GM12878 (cell line): ENCODE measurements at regions not wholly inside any gene's neighbourhood (a gene's known extent, or its start where the extent isn't known, plus 50 kb on each side); places are given as distances from the start of the nearest gene placed in this dataset.

Source experiments
- ATAC-seq: fragments of 200-7000 bp; cut with Tn5 transposase; 3 replicates; pipeline ENCODE4 v1.9.1; 2020; ENCODE audit warnings: mild to moderate bottlenecking, moderate library complexity
- BruUV-seq: library from RNA; stranded (reverse); fragments of 400-500 nt; replicated peaks from 2 replicates; lab custom pipeline; 2021; lab: Mats Ljungman, UMichigan
- CTCF ChIA-PET: fragments of 300-600 bp; sonication (Branson Sonifier 250); formaldehyde crosslinking; extraction: SDS; loops from one replicate; lab custom pipeline; 2021; ENCODE audit warnings: inconsistent platforms; lab: Yijun Ruan, JAX
- POLR2A ChIA-PET: fragments of 350-600 bp; formaldehyde crosslinking; extraction: SDS; loops from one replicate; lab custom pipeline; 2021; ENCODE audit warnings: inconsistent platforms; lab: Charles Lee
- RAD21 ChIA-PET: fragments of 300-600 bp; sonication (Branson Sonifier 250); formaldehyde crosslinking; loops from one replicate; lab custom pipeline; 2023; ENCODE audit warnings: antibody characterized with exemption; ENCODE audit not compliant: unreplicated experiment; lab: Charles Lee
- SMC1A ChIA-PET: fragments of 300-600 bp; sonication (Branson Sonifier 250); formaldehyde crosslinking; loops from one replicate; lab custom pipeline; 2023; ENCODE audit not compliant: unreplicated experiment, uncharacterized antibody; lab: Charles Lee
- DNase-seq: peaks from one replicate; pipeline ENCODE4 v3.0.0-alpha.2; 2011; ENCODE audit warnings: low read depth, low spot score
- FAIRE-seq: peaks from 3 replicates; lab custom pipeline; 2011; peaks lifted over from hg19 to GRCh38; lab: Jason Lieb, UNC
- H2AFZ ChIP-seq: 2 replicates; pipeline ENCODE4 v1.6.0; 2011; ENCODE audit warnings: low read depth, low read length, control low read depth; ENCODE audit not compliant: control insufficient read depth
- H3K27ac ChIP-seq: 2 replicates; pipeline ENCODE4 v1.5.1; 2011; ENCODE audit warnings: control low read depth; ENCODE audit not compliant: control insufficient read depth, insufficient read depth
- H3K27me3 ChIP-seq, 2 experiments: replicated peaks in 1 of 2; 2 replicates each; pipeline versions ENCODE4 v1.6.0 to v1.6.1; 2011; ENCODE audit warnings: low read length in 1 of 2; ENCODE audit not compliant: control insufficient read depth in 2 of 2, insufficient read depth in 2 of 2
- H3K36me3 ChIP-seq, 2 experiments: 2 replicates each; pipeline ENCODE4 v1.5.1; 2011; ENCODE audit warnings: low read length in 1 of 2; ENCODE audit not compliant: control insufficient read depth in 2 of 2, insufficient read depth in 2 of 2
- H3K4me1 ChIP-seq: 2 replicates; pipeline ENCODE4 v1.6.1; 2011; ENCODE audit warnings: mild to moderate bottlenecking, low read length, moderate library complexity, mixed read lengths; ENCODE audit not compliant: control insufficient read depth, insufficient read depth
- H3K4me2 ChIP-seq: 2 replicates; pipeline ENCODE4 v1.6.0; 2011; ENCODE audit warnings: control low read depth; ENCODE audit not compliant: control insufficient read depth, insufficient read depth
- H3K4me3 ChIP-seq: fragments of 200-600 bp; sonication (generic); 2 replicates; pipeline ENCODE4 v1.5.1; 2016
- H3K79me2 ChIP-seq: 2 replicates; pipeline ENCODE4 v1.6.0; 2011; ENCODE audit warnings: low read length; ENCODE audit not compliant: control insufficient read depth, insufficient read depth
- H3K9ac ChIP-seq: 2 replicates; pipeline ENCODE4 v1.8.0; 2011; ENCODE audit warnings: low read length, control low read depth, mixed read lengths; ENCODE audit not compliant: control insufficient read depth, insufficient read depth
- H3K9me3 ChIP-seq: replicated peaks from 3 replicates; pipeline ENCODE4 v1.5.1; 2011; ENCODE audit warnings: mild to moderate bottlenecking, low read length; ENCODE audit not compliant: control insufficient read depth, insufficient read depth
- H4K20me1 ChIP-seq: 2 replicates; pipeline ENCODE4 v1.6.0; 2011; ENCODE audit not compliant: control insufficient read depth, insufficient read depth
- GABPA ChIP-seq: IDR thresholded peaks from 2 replicates; pipeline ENCODE4 v1.6.1; 2014; ENCODE audit warnings: antibody characterized with exemption, low read depth, mild to moderate bottlenecking, inconsistent platforms
- MXI1 ChIP-seq: fragments of 150-350 bp; IDR thresholded peaks from 2 replicates; pipeline ENCODE4 v1.6.1; 2011; ENCODE audit warnings: low read depth, mild to moderate bottlenecking, inconsistent platforms, low read length, improper control_type of control experiment
- NKRF ChIP-seq: fragments of 450-650 bp; conservative IDR thresholded peaks from 2 replicates; pipeline ENCODE4 v1.6.1; 2017; ENCODE audit warnings: mild to moderate bottlenecking, moderate library complexity
- NR2F1 ChIP-seq: fragments of 450-650 bp; conservative IDR thresholded peaks from 2 replicates; pipeline ENCODE4 v1.6.1; 2017; ENCODE audit warnings: mild to moderate bottlenecking
- PAX8 ChIP-seq: fragments of 450-650 bp; IDR thresholded peaks from 2 replicates; pipeline ENCODE4 v1.6.1; 2017; ENCODE audit warnings: mild to moderate bottlenecking, moderate library complexity
- PKNOX1 ChIP-seq: fragments of 450-650 bp; IDR thresholded peaks from 2 replicates; pipeline ENCODE4 v1.6.1; 2016; ENCODE audit warnings: mild to moderate bottlenecking
- SMAD1 ChIP-seq: fragments of 450-650 bp; IDR thresholded peaks from 2 replicates; pipeline ENCODE4 v1.6.1; 2018; ENCODE audit warnings: mild to moderate bottlenecking, low read depth; ENCODE audit not compliant: partially characterized antibody
- TCF12 ChIP-seq: IDR thresholded peaks from 2 replicates; pipeline ENCODE4 v1.6.1; 2011; ENCODE audit warnings: low read depth, mild to moderate bottlenecking, low read length
- WRNIP1 ChIP-seq: IDR thresholded peaks from 2 replicates; pipeline ENCODE4 v1.6.1; 2011; ENCODE audit warnings: low read depth, low read length, improper control_type of control experiment, borderline replicate concordance
- WGBS: methylation state at CpG from one replicate; pipeline ENCODE4 v1.1.6; 2016; ENCODE audit warnings: low lambda C conversion rate; ENCODE audit not compliant: insufficient replicate concordance, insufficient coverage; ENCODE audit errors: missing lambda C conversion rate; 5-methylcytosine and 5-hydroxymethylcytosine counted together
- in situ Hi-C: fragments of 300-500 bp; cut with MboI; formaldehyde crosslinking; loops from 9 replicates; pipeline ENCODE4 v1.14.3; 2018; ENCODE audit warnings: mixed read lengths
- intact Hi-C: fragments of 100-400 bp; cut with micrococcal nuclease; formaldehyde crosslinking; loops from one replicate; pipeline ENCODE4 v1.14.2; 2022; ENCODE audit not compliant: unreplicated experiment
- TF ChIP-seq, protein P1 (sequence below): IDR thresholded peaks from 2 replicates; pipeline ENCODE4 v1.6.1; 2011; ENCODE audit warnings: low read depth, mild to moderate bottlenecking, low read length, moderate library complexity, borderline replicate concordance; ENCODE audit errors: extremely low read depth

DNA sequence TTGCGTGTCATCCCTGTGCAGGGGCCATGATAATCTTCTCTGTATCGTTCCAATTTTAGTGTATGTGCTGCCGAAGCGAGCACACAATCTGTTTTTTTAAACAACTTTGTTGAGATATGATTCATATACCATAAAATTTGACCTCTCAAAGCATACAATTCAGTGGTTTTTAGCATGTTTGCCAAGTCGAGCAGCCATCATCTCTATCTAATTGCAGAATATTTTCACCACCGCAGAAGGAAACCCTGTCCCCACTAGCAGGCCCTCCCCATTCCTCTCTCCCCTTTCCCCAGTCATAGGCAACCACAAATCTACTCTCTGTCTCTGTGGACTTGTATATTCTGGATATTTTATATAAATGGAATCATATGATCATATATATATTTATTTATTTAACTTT lies 78.7 kb upstream of the TINAGL1 start:
- BruUV-seq: no TSS peak
- intact Hi-C loops (no loop called here), in situ Hi-C loops (no loop called here)
- POLR2A ChIA-PET: interaction anchor here (1.1 kb wide), 1 partner anchor 13 kb away, joined by 3 read pairs; no protein-coding TSS in a partner anchor
- Histone ChIP-seq H4K20me1 (no peaks in the 10 kb centered on the region), H3K9ac (no peak overlapping the region), H3K9me3 (no peaks in the 10 kb centered on the region), H3K27me3 (no peaks in the 10 kb centered on the region), H3K36me3 (no peaks in the 10 kb centered on the region), H3K79me2 (no peaks in the 10 kb centered on the region), H2AFZ (no peak overlapping the region), H3K27ac (no peak overlapping the region), H3K4me1 (no peaks in the 10 kb centered on the region), H3K4me2 (no peak overlapping the region), H3K4me3 (no peak overlapping the region)
- TF ChIP-seq, protein P1, sequence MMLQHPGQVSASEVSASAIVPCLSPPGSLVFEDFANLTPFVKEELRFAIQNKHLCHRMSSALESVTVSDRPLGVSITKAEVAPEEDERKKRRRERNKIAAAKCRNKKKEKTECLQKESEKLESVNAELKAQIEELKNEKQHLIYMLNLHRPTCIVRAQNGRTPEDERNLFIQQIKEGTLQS: no peak
- TF ChIP-seq PAX8 (no peak), MXI1 (no peak), TCF12 (no peak), NKRF (no peak), GABPA (no peak), WRNIP1 (no peak), SMAD1 (no peak), NR2F1 (no peak), PKNOX1 (no peak)
- WGBS: 65% methylated on average over 6 of the region's 6 CpGs
- FAIRE-seq (no peak), DNase-seq (no peak), ATAC-seq (no peak)
- SMC1A ChIA-PET: interaction anchor here (0.6 to 0.8 kb wide), 2 partner anchors 10 to 19 kb away, joined by 3 to 4 read pairs; no protein-coding TSS in a partner anchor
- CTCF ChIA-PET: interaction anchor here (0.8 kb wide), 1 partner anchor 9 kb away, joined by 3 read pairs; no protein-coding TSS in a partner anchor
- RAD21 ChIA-PET: no interaction called here
